ENCODE measurements at regions not wholly inside any gene's neighbourhood (a gene's known extent, or its start where the extent isn't known, plus 50 kb on each side); places are given as distances from the start of the nearest gene placed in this dataset.
A peak's percentile ranks its signal among the peaks of the same experiment; 100 is the strongest.

DNA sequence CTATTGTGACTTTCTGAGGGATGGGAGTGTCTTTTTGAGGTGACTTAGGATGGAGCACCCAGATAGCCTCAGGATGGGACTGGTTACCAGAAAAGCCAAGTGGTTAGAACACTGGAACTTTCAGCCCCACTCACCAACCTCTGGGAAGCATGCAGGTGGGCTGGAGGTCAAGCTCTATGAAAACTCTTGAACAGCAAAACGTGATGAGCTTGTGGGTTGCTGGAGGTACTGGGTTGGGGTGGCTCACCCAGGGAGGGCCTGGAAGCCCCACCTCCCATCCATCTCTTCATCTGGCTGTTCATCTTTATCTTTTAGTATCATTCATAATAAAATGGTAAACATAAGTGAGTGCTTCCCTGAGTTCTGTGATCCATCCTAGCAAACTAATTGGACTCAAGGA, 216.4 kb downstream of the SPP2 start:
- POLR2A ChIA-PET = interaction anchor here (1.2 kb wide), 1 partner anchor 23 kb away, joined by 4 read pairs; no protein-coding TSS in a partner anchor
- Mint-ChIP-seq H3K36me3 (peaks cover 12% of the 10 kb centered on the region), H3K27ac (peak overlapping the region; percentile 9)

DNA sequence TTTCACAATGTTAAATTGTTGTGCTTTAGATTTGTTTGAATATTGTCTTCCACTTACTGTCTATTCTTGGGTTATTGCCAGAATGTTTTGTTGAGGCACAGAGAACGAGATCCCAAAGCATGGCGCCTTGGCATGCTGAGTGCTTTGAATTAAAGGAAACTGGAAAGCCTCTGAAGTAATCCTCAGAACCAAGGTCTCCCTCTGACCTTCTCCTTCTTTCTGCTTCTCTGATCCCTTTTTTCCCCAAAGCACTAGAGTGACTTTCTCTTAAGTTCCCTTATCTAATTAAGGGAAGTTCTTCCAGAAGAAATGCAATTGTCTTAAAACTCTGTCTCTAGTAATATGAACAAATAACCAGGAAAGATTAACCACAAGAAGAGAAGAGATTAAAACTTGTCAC, 214.7 kb downstream of the SPP2 start:
- DNase-seq (no peak), ATAC-seq (ENCODE audit: low read depth) (no peak)
- Mint-ChIP-seq H3K9me3 (peaks cover 10% of the 10 kb centered on the region), H3K4me1 (peaks cover 26% of the 10 kb centered on the region), H3K27ac (no peak overlapping the region), H3K4me3 (no peak overlapping the region), H3K36me3 (peaks cover 9% of the 10 kb centered on the region), H3K27me3 (no peaks in the 10 kb centered on the region)
- POLR2A ChIA-PET = no interaction called here

More for the DNA sequence above, 216.4 kb downstream of the SPP2 start:
- ATAC-seq (ENCODE audit: low read depth) (no peak), DNase-seq (no peak)
- Mint-ChIP-seq H3K4me1 (peaks cover 36% of the 10 kb centered on the region), H3K4me3 (no peak overlapping the region), H3K27me3 (no peaks in the 10 kb centered on the region), H3K9me3 (peaks cover 6% of the 10 kb centered on the region)

DNA sequence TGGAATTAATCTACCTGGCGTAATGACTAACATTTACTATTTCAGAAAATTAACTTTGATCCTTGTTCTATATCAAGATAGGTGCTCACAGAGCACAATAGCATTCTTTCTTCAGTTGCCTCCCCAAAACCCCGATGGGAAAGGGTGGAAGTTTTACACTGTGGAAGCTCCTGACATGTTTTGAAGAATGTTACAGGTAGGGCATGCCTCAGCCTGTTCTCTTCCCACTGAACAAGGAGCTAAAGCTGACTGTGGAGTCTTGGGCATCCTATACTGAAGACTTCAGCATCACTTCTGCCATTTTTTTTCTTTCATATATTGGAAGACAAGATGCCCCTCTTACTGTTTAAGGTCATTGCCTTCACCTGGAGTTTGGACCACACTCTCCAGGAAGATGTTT, 211.2 kb downstream of the SPP2 start:
- Mint-ChIP-seq H3K9me3 (peaks cover 12% of the 10 kb centered on the region), H3K27me3 (no peaks in the 10 kb centered on the region), H3K4me1 (peaks cover 15% of the 10 kb centered on the region), H3K27ac (no peak overlapping the region), H3K36me3 (peaks cover 8% of the 10 kb centered on the region), H3K4me3 (no peak overlapping the region)
- DNase-seq (no peak), ATAC-seq (ENCODE audit: low read depth) (no peak)
- POLR2A ChIA-PET = no interaction called here

DNA sequence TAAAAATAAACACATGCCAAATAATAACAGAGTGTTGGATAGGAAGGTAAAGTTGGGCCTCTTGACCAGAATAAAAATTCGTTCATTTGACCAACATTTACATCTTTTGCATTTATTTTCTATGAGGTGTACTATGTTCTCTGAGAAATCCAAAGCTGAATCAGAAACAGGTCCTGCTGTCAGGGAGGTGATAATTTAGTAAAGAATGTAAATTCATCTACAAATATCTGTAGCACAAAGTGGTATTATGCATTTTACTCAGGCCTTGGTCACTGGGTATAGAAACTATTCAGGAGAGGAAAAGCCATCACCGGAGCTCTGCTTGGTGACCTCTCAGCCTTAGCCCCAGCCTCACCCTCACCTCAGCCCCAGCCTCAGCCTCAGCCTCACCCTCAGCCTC, 208.9 kb downstream of the SPP2 start:
- POLR2A ChIA-PET = interaction anchor here (0.7 kb wide), 1 partner anchor 10 kb away, joined by 3 read pairs; no protein-coding TSS in a partner anchor
- DNase-seq (no peak), ATAC-seq (ENCODE audit: low read depth) (no peak)
- H3K4me3 Mint-ChIP-seq = no peak overlapping the region
- H3K4me1 Mint-ChIP-seq = peaks cover 20% of the 10 kb centered on the region
- peaks cover 12% of the 10 kb centered on the region for H3K9me3 Mint-ChIP-seq
- H3K27ac Mint-ChIP-seq = no peak overlapping the region
- H3K27me3 Mint-ChIP-seq = no peaks in the 10 kb centered on the region
- H3K36me3 Mint-ChIP-seq = peaks cover 7% of the 10 kb centered on the region

DNA sequence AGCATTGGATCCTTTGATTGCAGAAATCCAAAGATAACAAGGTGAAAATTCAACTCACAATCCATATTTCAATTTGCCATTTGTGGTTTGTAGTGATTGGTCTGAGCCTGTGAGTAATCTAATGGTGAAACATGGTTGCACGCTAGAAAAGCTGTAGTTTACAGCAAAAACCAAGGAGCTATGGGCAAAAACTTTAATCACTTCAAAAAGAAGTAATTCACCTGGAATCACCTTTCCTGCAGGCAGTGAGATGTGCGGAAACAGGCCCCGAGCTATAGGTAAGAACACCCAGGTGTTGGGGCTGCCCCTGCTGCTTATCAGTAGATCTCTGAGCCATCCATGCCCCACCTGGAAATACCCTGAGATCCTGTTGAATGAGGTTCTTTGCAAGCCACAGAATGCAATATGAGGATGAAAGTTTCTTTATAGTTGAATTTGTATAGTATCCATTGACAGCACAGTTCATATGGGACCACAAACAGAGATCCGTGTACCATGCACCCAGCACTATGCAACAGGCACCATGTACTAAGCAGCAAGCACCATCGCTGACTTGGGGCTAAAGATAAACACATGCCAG, 208.2 kb downstream of the SPP2 start:
- no peak overlapping the region for H3K4me3 Mint-ChIP-seq
- no peak overlapping the region for H3K27ac Mint-ChIP-seq
- peaks cover 12% of the 10 kb centered on the region for H3K9me3 Mint-ChIP-seq
- peaks cover 7% of the 10 kb centered on the region for H3K36me3 Mint-ChIP-seq
- DNase-seq = no peak
- ATAC-seq (ENCODE audit: low read depth) = no peak
- H3K27me3 Mint-ChIP-seq = no peaks in the 10 kb centered on the region
- H3K4me1 Mint-ChIP-seq = peaks cover 20% of the 10 kb centered on the region
- POLR2A ChIA-PET = interaction anchor here (0.7 kb wide), 1 partner anchor 11 kb away, joined by 3 read pairs; no protein-coding TSS in a partner anchor

DNA sequence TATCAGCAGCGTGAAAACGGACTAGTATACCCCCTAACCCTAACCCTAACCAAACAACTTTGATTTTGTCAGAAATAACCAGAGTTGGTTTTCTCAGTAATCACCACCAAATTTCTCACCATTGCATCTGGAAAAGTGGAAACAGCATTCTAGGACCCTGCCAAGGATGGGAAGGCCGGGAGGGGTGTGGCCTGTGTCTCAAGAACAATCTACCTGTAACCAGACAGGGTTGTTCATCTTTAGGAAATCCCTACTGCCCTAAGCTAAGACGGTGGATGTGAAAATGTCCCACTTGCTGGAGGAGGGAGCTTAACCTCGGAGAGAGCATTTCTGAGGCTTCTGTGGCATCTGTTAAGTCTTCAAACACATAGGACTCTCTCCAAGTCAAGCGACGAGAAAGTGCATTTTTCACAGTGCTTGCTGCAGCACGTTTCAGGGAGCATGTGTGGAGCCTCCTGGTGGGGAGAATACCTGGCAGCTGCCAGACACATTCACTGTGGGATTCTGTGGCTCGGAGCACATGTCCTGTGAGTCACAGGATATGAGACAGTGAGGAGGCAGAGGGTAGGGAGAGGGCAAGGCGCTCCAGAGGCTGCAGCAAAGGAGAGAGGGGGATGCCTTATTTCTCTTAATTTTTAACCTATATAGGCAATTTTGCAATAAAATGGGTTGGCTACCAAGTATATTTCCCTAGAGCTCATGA, 207.5 kb downstream of the SPP2 start:
- H3K36me3 Mint-ChIP-seq = peaks cover 7% of the 10 kb centered on the region
- ATAC-seq (ENCODE audit: low read depth) = no peak
- peaks cover 12% of the 10 kb centered on the region for H3K9me3 Mint-ChIP-seq
- no peak overlapping the region for H3K27ac Mint-ChIP-seq
- DNase-seq = no peak
- POLR2A ChIA-PET = no interaction called here
- H3K4me3 Mint-ChIP-seq = no peak overlapping the region
- H3K27me3 Mint-ChIP-seq = no peaks in the 10 kb centered on the region
- peaks cover 20% of the 10 kb centered on the region for H3K4me1 Mint-ChIP-seq

DNA sequence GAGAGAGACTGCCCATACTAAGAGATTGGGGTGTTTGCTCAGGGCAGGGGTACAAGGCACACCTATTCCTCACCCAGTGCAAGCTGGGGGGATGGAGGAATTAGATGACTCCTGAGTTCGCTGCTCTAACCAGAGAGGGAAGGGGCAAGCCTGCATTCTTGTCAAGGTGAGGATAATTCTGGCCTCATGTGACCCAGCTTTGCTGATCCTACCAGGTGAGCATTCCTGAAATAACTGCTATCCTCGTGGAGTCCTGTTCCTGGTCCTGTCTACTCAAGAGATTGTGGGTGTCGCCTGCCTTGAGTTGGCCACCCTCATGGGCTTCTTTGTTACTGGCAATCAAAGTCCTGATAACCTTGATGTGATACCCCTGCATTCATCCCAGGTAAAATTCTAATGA, 206.0 kb downstream of the SPP2 start:
- H3K4me1 Mint-ChIP-seq = peaks cover 19% of the 10 kb centered on the region
- H3K36me3 Mint-ChIP-seq = peaks cover 5% of the 10 kb centered on the region
- no peak overlapping the region for H3K4me3 Mint-ChIP-seq
- ATAC-seq (ENCODE audit: low read depth) (no peak), DNase-seq (no peak)
- POLR2A ChIA-PET = no interaction called here
- peaks cover 6% of the 10 kb centered on the region for H3K9me3 Mint-ChIP-seq
- H3K27me3 Mint-ChIP-seq = no peaks in the 10 kb centered on the region
- no peak overlapping the region for H3K27ac Mint-ChIP-seq

DNA sequence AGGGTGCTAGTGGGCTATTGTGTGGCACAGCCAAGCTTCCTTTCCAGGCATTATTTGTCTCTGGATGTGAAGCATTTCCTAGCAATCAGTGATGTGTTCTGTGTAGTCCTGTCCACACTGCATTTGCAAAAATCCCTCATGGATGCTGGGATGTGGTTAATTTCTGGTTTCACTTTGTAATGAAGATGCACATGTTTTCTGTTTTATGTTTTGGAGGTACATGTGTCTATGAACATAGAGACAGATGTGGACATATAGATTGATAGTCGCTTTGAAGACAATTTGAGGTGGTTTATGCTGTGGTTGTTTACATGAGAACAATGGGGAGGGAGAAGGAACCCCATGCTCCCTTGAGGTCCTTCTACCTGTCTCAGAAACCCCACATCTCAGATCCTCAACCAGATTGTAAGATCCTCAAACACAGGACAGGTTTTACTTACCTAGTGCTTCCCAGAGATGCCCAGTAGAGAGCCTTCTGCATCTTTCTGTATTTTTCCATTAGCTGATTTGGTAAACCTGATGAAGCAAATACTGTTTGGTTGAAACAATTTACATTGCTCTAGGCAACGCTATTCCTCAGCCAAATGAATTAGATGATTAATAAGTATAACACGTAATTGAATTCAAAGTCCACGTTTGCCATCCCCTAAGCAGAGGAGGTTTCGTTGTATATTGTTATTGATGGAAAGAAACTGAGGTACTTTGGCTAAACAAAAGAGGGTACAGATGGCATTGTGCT, 204.4 kb downstream of the SPP2 start:
- Mint-ChIP-seq H3K36me3 (peaks cover 2% of the 10 kb centered on the region), H3K9me3 (peaks cover 2% of the 10 kb centered on the region), H3K4me3 (no peak overlapping the region), H3K27ac (no peak overlapping the region), H3K4me1 (peaks cover 19% of the 10 kb centered on the region), H3K27me3 (peaks cover 5% of the 10 kb centered on the region)
- ATAC-seq (ENCODE audit: low read depth) (no peak), DNase-seq (no peak)
- POLR2A ChIA-PET = interaction anchor here (0.8 kb wide), 1 partner anchor 164 kb away, joined by 6 read pairs; no protein-coding TSS in a partner anchor

DNA sequence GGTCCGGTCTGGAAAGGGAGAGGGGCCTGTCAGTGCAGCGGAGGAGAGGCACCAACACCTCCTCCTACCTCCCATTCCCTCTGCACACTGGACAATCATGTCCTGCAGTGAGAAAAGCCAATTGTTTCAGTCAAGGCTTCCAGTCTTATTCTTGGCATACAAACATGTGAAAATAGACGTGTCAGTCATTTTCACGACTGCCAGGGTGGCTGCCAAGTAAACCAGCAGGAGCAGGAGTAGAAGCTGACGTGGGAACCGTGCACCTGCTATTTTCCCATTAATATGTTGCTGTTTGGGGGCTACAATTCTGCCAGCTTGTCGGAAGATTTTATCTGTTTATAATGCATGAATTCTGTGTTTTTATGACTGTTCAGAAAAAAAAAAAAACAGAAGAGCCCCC, 202.3 kb downstream of the SPP2 start:
- ATAC-seq (ENCODE audit: low read depth) (no peak), DNase-seq (no peak)
- Mint-ChIP-seq H3K9me3 (peaks cover 6% of the 10 kb centered on the region), H3K27me3 (peaks cover 10% of the 10 kb centered on the region), H3K36me3 (peaks cover 2% of the 10 kb centered on the region), H3K4me3 (no peak overlapping the region), H3K27ac (no peak overlapping the region), H3K4me1 (peaks cover 7% of the 10 kb centered on the region)
- POLR2A ChIA-PET = no interaction called here

DNA sequence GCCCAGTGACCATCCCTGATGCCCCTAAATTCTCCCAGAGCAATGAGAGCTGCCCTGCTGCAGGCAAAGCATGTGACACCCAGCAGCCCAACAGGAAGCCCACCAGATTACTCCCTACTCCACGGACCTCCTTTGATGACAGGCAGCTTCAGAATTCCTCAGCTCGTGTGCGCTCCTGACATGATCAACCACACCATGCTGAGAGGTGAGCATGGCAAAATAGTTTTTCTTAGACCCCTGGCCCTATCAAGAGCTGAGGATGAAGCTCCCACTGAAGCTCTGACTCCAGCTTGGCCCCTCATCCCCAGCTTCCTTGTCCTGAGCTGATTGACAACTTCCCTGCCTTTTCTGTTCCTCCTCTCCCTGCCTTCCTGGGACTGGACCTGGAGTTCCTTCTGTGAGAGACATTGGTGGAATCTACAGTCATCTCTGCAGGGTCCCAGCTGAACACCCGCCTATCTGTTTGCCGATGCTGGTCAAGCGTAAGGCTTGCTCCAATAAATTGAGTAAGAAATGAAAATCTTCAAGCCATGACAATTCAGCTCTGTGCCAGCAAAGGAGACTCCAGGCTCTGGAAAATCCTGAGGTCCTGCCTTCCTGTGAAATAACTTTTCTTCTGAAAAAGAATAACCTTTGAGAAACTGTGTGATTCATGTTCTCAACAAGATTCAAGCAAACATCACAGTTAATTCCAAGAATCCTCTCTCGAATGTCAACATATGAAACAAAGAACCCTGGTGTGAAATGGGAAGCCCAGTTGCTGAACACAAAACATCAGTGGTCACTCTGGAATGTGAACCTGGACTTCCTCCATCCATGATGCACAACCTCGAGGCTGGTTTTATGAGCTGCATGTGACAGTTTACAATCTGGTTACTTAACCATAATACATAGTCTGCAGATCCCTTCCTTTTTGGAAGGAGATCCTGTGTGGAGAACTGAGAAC, 201.1 kb downstream of the SPP2 start:
- peaks cover 2% of the 10 kb centered on the region for H3K36me3 Mint-ChIP-seq
- POLR2A ChIA-PET = interaction anchor here (1.1 to 1.3 kb wide), 2 partner anchors 13 to 246 kb away, joined by 3 read pairs; no protein-coding TSS in a partner anchor
- no peak overlapping the region for H3K4me3 Mint-ChIP-seq

DNA sequence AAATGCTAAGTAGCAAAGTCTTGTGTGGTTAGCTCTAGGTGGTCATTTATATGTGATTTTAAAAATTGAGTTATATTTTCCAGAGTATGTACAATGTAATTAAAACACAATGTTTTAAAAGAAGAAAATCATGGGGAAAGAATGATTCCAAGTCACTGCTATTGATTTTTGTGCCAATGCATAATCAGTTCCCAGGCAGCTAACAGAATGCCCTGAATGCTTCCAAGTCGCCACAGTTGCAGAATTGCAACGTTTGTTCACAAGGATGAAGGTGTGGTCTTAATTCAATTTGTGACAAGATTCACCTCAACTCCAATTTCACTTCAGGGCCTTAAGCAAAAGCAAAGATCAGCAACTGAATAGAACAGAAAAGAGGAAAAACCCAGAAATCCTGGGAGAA, 200.4 kb downstream of the SPP2 start:
- H3K36me3 Mint-ChIP-seq = peaks cover 2% of the 10 kb centered on the region
- DNase-seq = no peak
- H3K27me3 Mint-ChIP-seq = peaks cover 13% of the 10 kb centered on the region
- H3K4me1 Mint-ChIP-seq = peaks cover 9% of the 10 kb centered on the region
- H3K27ac Mint-ChIP-seq = no peak overlapping the region
- H3K4me3 Mint-ChIP-seq = no peak overlapping the region
- no peak for ATAC-seq (ENCODE audit: low read depth)
- H3K9me3 Mint-ChIP-seq = peaks cover 4% of the 10 kb centered on the region
- POLR2A ChIA-PET = interaction anchor here (1.1 kb wide), 1 partner anchor 13 kb away, joined by 3 read pairs; no protein-coding TSS in a partner anchor

More for the DNA sequence above, 201.1 kb downstream of the SPP2 start:
- no peak for ATAC-seq (ENCODE audit: low read depth)
- DNase-seq = no peak
- Mint-ChIP-seq H3K9me3 (peaks cover 4% of the 10 kb centered on the region), H3K27ac (peak overlapping the region; percentile 15), H3K27me3 (peaks cover 10% of the 10 kb centered on the region), H3K4me1 (peaks cover 7% of the 10 kb centered on the region)

DNA sequence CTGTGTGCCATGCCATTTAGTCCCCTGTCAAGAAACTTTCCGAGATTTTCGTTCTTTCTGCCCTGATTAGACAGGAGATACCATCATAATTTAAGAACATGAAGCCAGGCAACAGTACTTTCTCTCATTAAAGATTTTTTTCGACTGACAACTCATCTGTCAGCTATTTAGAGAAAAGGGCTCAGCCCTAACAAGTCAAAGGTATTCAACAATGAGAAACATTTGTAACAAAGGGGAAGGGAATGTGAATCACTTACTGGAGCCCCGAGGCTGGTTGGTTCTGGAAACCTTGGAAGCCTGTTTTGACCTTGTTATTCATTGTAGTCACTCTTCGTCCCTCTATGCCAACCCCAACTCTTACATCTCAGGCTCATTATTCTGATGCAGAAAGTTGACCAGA, 199.4 kb downstream of the SPP2 start:
- no peak overlapping the region for H3K4me3 Mint-ChIP-seq
- POLR2A ChIA-PET = no interaction called here
- H3K27me3 Mint-ChIP-seq = peaks cover 14% of the 10 kb centered on the region
- DNase-seq (no peak), ATAC-seq (ENCODE audit: low read depth) (no peak)
- H3K27ac Mint-ChIP-seq = no peak overlapping the region
- peaks cover 4% of the 10 kb centered on the region for H3K36me3 Mint-ChIP-seq
- peaks cover 7% of the 10 kb centered on the region for H3K4me1 Mint-ChIP-seq
- peaks cover 4% of the 10 kb centered on the region for H3K9me3 Mint-ChIP-seq

Data from activated naive CD8-positive, alpha-beta T cell treated with anti-CD3 and anti-CD28 coated beads, Interleukin-2, amount 10 ng/mL, durations not matched to agents 7 days and 5 days (primary cell).